ENCODE measurements at regions not wholly inside any gene's neighbourhood (a gene's known extent, or its start where the extent isn't known, plus 50 kb on each side); places are given as distances from the start of the nearest gene placed in this dataset.

DNA sequence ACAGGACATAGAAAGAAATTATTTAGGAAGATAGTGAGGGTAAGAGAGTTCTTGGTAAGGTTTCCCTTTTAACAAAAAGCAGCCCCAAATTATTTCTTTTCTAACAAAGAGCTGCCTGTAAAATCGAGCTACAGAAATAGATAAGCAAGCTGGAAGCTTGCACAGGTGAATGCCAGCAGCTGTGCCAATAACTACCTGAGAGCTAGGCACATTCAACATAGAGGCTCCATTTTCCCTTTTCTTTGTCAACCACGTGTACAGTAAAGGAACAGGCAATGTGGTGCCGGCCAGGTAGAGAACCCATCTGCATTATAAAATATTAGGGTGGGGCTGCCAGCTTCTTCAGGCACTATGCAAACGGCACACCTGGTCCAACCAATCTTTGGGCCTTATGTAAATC lies 341.6 kb upstream of the JAG1 start:
- POLR2A ChIA-PET = no interaction called here
- H3K9me3 ChIP-seq = no peaks in the 10 kb centered on the region
- H3K9me2 ChIP-seq = no peaks in the 10 kb centered on the region
- no peaks in the 10 kb centered on the region for H3K36me3 ChIP-seq (replicated peaks in 1 of 2; ENCODE audit: control insufficient read depth in 1 of 2, insufficient read depth in 2 of 2, low read length in 1 of 2)
- no peak overlapping the region for H3K4me3 ChIP-seq (ENCODE audit: low read depth in 2 of 2, low read length in 1 of 2)
- 48% methylated on average over 4 of the region's 4 CpGs for WGBS (ENCODE audit: low lambda C conversion rate)
- DNase-seq = no peak
- no peaks in the 10 kb centered on the region; a peak in 1 of 4 replicates for H3K4me1 ChIP-seq (ENCODE audit: control insufficient read depth in 1 of 2, insufficient read depth in 2 of 2, low read depth in 1 of 2, low read length in 1 of 2)
- no peaks in the 10 kb centered on the region for H3K79me2 ChIP-seq (ENCODE audit: insufficient read depth)
- no peak for TF ChIP-seq TEAD4 (IDR thresholded peaks at IDR 0.05; ENCODE audit: borderline replicate concordance, insufficient read depth)
- TF ChIP-seq TCF12 (IDR thresholded peaks at IDR 0.05) = no peak
- no peak for TF ChIP-seq JUND (IDR thresholded peaks at IDR 0.05)
- no peak for TF ChIP-seq FOXM1 (IDR thresholded peaks at IDR 0.05; ENCODE audit: low read depth)
- TF ChIP-seq, protein P1, sequence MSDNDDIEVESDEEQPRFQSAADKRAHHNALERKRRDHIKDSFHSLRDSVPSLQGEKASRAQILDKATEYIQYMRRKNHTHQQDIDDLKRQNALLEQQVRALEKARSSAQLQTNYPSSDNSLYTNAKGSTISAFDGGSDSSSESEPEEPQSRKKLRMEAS (IDR thresholded peaks at IDR 0.05; ENCODE audit: low read depth) = no peak
- no peak for TF ChIP-seq FOXJ3 (CRISPR knock-in tag; IDR thresholded peaks at IDR 0.05)
- no peak for TF ChIP-seq RXRA (IDR thresholded peaks at IDR 0.05; ENCODE audit: borderline replicate concordance, low read depth)
- TF ChIP-seq, protein P2, sequence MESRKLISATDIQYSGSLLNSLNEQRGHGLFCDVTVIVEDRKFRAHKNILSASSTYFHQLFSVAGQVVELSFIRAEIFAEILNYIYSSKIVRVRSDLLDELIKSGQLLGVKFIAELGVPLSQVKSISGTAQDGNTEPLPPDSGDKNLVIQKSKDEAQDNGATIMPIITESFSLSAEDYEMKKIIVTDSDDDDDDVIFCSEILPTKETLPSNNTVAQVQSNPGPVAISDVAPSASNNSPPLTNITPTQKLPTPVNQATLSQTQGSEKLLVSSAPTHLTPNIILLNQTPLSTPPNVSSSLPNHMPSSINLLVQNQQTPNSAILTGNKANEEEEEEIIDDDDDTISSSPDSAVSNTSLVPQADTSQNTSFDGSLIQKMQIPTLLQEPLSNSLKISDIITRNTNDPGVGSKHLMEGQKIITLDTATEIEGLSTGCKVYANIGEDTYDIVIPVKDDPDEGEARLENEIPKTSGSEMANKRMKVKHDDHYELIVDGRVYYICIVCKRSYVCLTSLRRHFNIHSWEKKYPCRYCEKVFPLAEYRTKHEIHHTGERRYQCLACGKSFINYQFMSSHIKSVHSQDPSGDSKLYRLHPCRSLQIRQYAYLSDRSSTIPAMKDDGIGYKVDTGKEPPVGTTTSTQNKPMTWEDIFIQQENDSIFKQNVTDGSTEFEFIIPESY (IDR thresholded peaks at IDR 0.05; ENCODE audit: borderline replicate concordance, low read depth) = no peak
- no peak for TF ChIP-seq SMC3 (IDR thresholded peaks at IDR 0.05; ENCODE audit: low read depth, low read length)
- TF ChIP-seq POLR2AphosphoS5 (IDR thresholded peaks at IDR 0.05; ENCODE audit: low read depth, low read length) = no peak
- TF ChIP-seq, protein P3, sequence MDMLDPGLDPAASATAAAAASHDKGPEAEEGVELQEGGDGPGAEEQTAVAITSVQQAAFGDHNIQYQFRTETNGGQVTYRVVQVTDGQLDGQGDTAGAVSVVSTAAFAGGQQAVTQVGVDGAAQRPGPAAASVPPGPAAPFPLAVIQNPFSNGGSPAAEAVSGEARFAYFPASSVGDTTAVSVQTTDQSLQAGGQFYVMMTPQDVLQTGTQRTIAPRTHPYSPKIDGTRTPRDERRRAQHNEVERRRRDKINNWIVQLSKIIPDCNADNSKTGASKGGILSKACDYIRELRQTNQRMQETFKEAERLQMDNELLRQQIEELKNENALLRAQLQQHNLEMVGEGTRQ (IDR thresholded peaks at IDR 0.05; ENCODE audit: borderline replicate concordance, low read depth, low read length) = no peak
- no peak for TF ChIP-seq NFIC (IDR thresholded peaks at IDR 0.05; ENCODE audit: borderline replicate concordance)
- TF ChIP-seq, protein P4, sequence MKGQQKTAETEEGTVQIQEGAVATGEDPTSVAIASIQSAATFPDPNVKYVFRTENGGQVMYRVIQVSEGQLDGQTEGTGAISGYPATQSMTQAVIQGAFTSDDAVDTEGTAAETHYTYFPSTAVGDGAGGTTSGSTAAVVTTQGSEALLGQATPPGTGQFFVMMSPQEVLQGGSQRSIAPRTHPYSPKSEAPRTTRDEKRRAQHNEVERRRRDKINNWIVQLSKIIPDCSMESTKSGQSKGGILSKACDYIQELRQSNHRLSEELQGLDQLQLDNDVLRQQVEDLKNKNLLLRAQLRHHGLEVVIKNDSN (IDR thresholded peaks at IDR 0.05; ENCODE audit: borderline replicate concordance, low read depth) = no peak
- TF ChIP-seq GATA2 (CRISPR knock-in tag; IDR thresholded peaks at IDR 0.05) = no peak
- TF ChIP-seq, protein P5, sequence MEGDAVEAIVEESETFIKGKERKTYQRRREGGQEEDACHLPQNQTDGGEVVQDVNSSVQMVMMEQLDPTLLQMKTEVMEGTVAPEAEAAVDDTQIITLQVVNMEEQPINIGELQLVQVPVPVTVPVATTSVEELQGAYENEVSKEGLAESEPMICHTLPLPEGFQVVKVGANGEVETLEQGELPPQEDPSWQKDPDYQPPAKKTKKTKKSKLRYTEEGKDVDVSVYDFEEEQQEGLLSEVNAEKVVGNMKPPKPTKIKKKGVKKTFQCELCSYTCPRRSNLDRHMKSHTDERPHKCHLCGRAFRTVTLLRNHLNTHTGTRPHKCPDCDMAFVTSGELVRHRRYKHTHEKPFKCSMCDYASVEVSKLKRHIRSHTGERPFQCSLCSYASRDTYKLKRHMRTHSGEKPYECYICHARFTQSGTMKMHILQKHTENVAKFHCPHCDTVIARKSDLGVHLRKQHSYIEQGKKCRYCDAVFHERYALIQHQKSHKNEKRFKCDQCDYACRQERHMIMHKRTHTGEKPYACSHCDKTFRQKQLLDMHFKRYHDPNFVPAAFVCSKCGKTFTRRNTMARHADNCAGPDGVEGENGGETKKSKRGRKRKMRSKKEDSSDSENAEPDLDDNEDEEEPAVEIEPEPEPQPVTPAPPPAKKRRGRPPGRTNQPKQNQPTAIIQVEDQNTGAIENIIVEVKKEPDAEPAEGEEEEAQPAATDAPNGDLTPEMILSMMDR (IDR thresholded peaks at IDR 0.05) = no peak
- TF ChIP-seq YY1 (IDR thresholded peaks at IDR 0.05; ENCODE audit: low read depth) = no peak
- no peak for TF ChIP-seq TAF1 (IDR thresholded peaks at IDR 0.05; ENCODE audit: borderline replicate concordance, low read depth, low read length)
- no peak for TF ChIP-seq CHD2 (IDR thresholded peaks at IDR 0.05; ENCODE audit: low read length, partially characterized antibody)
- no peak for TF ChIP-seq GABPA (IDR thresholded peaks at IDR 0.05; ENCODE audit: low read depth)
- TF ChIP-seq NRF1 (IDR thresholded peaks at IDR 0.05; ENCODE audit: low read depth, low read length) = no peak
- no peak overlapping the region for H3K27ac ChIP-seq (ENCODE audit: low read depth in 2 of 2, low read length in 1 of 2)
- CTCF ChIA-PET = no interaction called here
- no peak overlapping the region for H3K4me2 ChIP-seq
- no peaks in the 10 kb centered on the region for H4K20me1 ChIP-seq (ENCODE audit: insufficient read depth)
- H3K9ac ChIP-seq = no peak overlapping the region
- no peak overlapping the region for H2AFZ ChIP-seq (ENCODE audit: low read depth)
- H3K27me3 ChIP-seq (ENCODE audit: insufficient read depth) = no peaks in the 10 kb centered on the region
- no peaks in the 10 kb centered on the region for H3F3A ChIP-seq (replicated peaks; ENCODE audit: insufficient read depth)
